HL-60 (cell line): ENCODE measurements at regions not wholly inside any gene's neighbourhood (a gene's known extent, or its start where the extent isn't known, plus 50 kb on each side); places are given as distances from the start of the nearest gene placed in this dataset.

Source experiments
- CTCF ChIP-seq: IDR thresholded peaks from one replicate; pipeline ENCODE4 v1.5.1; 2011; ENCODE audit warnings: low read length, control low read depth, inconsistent platforms; ENCODE audit not compliant: insufficient read depth
- GABPA ChIP-seq: IDR thresholded peaks from 2 replicates; pipeline ENCODE4 v1.6.1; 2012; ENCODE audit warnings: low read depth
- POLR2AphosphoS5 ChIP-seq: IDR thresholded peaks from 2 replicates; pipeline ENCODE4 v1.6.1; 2012; ENCODE audit warnings: low read depth
- REST ChIP-seq: IDR thresholded peaks from 2 replicates; pipeline ENCODE4 v1.6.1; 2012; ENCODE audit warnings: low read depth; ENCODE audit not compliant: insufficient replicate concordance
- SPI1 ChIP-seq: IDR thresholded peaks from 2 replicates; pipeline ENCODE4 v1.6.1; 2012; ENCODE audit warnings: low read depth, mild to moderate bottlenecking, borderline replicate concordance

GRCh38 chr11:15560689-15561467, 446.2 kb downstream of the INSC start:
- TF ChIP-seq CTCF (no peak), REST (no peak), SPI1 (no peak), POLR2AphosphoS5 (no peak), GABPA (no peak)
